ENCODE measurements at regions not wholly inside any gene's neighbourhood (a gene's known extent, or its start where the extent isn't known, plus 50 kb on each side); places are given as distances from the start of the nearest gene placed in this dataset.

- H3K9ac ChIP-seq (ENCODE audit: control insufficient read depth, insufficient read depth, low read length) = no peak overlapping the region
- ATAC-seq (no peak), DNase-seq (ENCODE audit: low read depth, low spot score) (no peak), FAIRE-seq (no peak)
- no peak overlapping the region for H3K4me3 ChIP-seq
- TF ChIP-seq BMI1 (IDR thresholded peaks at IDR 0.05; ENCODE audit: borderline replicate concordance) (no peak), SUPT20H (IDR thresholded peaks at IDR 0.05; ENCODE audit: borderline replicate concordance, control insufficient read depth, low read depth, low read length) (no peak), MAX (IDR thresholded peaks at IDR 0.05; ENCODE audit: low read depth, low read length) (no peak), IRF5 (IDR thresholded peaks at IDR 0.05; ENCODE audit: borderline replicate concordance) (no peak), ZNF24 (IDR thresholded peaks at IDR 0.05) (no peak), KDM1A (IDR thresholded peaks at IDR 0.05; ENCODE audit: borderline replicate concordance) (no peak), FOXK2 (IDR thresholded peaks at IDR 0.05) (no peak), NRF1 (conservative IDR thresholded peaks at IDR 0.05; ENCODE audit: low read depth, low read length) (no peak), RAD21 (IDR thresholded peaks at IDR 0.05; ENCODE audit: insufficient read depth, low read depth, low read length) (no peak), TBL1XR1 (IDR thresholded peaks at IDR 0.05; ENCODE audit: low read depth, low read length) (no peak), TARDBP (IDR thresholded peaks at IDR 0.05; ENCODE audit: borderline replicate concordance) (no peak), TCF7 (IDR thresholded peaks at IDR 0.05; ENCODE audit: borderline replicate concordance) (no peak), KAT2A (conservative IDR thresholded peaks at IDR 0.05; ENCODE audit: control insufficient read depth, low read depth, low read length) (no peak), NFIC (IDR thresholded peaks at IDR 0.05; ENCODE audit: low read depth, low read length) (no peak), HDAC6 (IDR thresholded peaks at IDR 0.05; ENCODE audit: unreplicated experiment) (no peak), NFXL1 (IDR thresholded peaks at IDR 0.05; ENCODE audit: borderline replicate concordance) (no peak), FOS (IDR thresholded peaks at IDR 0.05; ENCODE audit: borderline replicate concordance, extremely low read depth, insufficient read length) (no peak), ZBTB4 (CRISPR knock-in tag; IDR thresholded peaks at IDR 0.05) (no peak)
- no peak overlapping the region for H3K4me2 ChIP-seq (ENCODE audit: control insufficient read depth, insufficient read depth)
- no peaks in the 10 kb centered on the region for H3K79me2 ChIP-seq (ENCODE audit: control insufficient read depth, insufficient read depth, low read length)
- H4K20me1 ChIP-seq (ENCODE audit: control insufficient read depth, insufficient read depth) = no peaks in the 10 kb centered on the region
- in situ Hi-C loops (cut with MboI) = no loop called here
- no TSS peak for BruUV-seq (replicated peaks)
- no peak overlapping the region for H3K27ac ChIP-seq (ENCODE audit: control insufficient read depth, insufficient read depth)
- H3K27me3 ChIP-seq (replicated peaks in 1 of 2; ENCODE audit: control insufficient read depth in 2 of 2, insufficient read depth in 2 of 2, low read length in 1 of 2) = no peaks in the 10 kb centered on the region
- H3K36me3 ChIP-seq (ENCODE audit: control insufficient read depth in 2 of 2, insufficient read depth in 2 of 2, low read length in 1 of 2) = no peaks in the 10 kb centered on the region
- SMC1A ChIA-PET (ENCODE audit: uncharacterized antibody, unreplicated experiment) = no interaction called here
- H3K9me3 ChIP-seq (replicated peaks; ENCODE audit: control insufficient read depth, insufficient read depth, low read length) = no peaks in the 10 kb centered on the region
- RAD21 ChIA-PET (ENCODE audit: unreplicated experiment) = no interaction called here
- WGBS (ENCODE audit: insufficient coverage, insufficient replicate concordance, low lambda C conversion rate, missing lambda C conversion rate) = 0% methylated on average over 1 of the region's 1 CpG
- H2AFZ ChIP-seq (ENCODE audit: control insufficient read depth, low read depth, low read length) = no peak overlapping the region
- H3K4me1 ChIP-seq (ENCODE audit: control insufficient read depth, insufficient read depth, low read length) = no peaks in the 10 kb centered on the region
- CTCF ChIA-PET = no interaction called here
- intact Hi-C loops (cut with micrococcal nuclease; ENCODE audit: unreplicated experiment) = no loop called here
- POLR2A ChIA-PET = no interaction called here
Measured at GRCh38 chr4:43351970-43352806, 459.7 kb downstream of the GRXCR1 start.

Measured in GM12878 (cell line).